Transverse colon (tissue), 4 donors: ENCODE measurements at regions not wholly inside any gene's neighbourhood (a gene's known extent, or its start where the extent isn't known, plus 50 kb on each side); places are given as distances from the start of the nearest gene placed in this dataset.

Source experiments
- DNase-seq: peaks from one replicate; pipeline ENCODE4 v3.0.0-alpha.2; 2019
- H3K27ac ChIP-seq, 4 donors: fragments of 200-600 bp; sonication (generic); 2 replicates each; pipeline ENCODE4 v1.5.1; 2016 to 2018; ENCODE audit warnings: inconsistent platforms in 4 of 4
- H3K27me3 ChIP-seq: fragments of 200-600 bp; sonication (generic); 2 replicates; pipeline ENCODE4 v1.5.1; 2017; ENCODE audit warnings: inconsistent platforms
- H3K36me3 ChIP-seq, 4 donors: fragments of 200-600 bp; sonication (generic); 2 replicates each; pipeline ENCODE4 v1.5.1; 2017 to 2019; ENCODE audit warnings: inconsistent platforms in 4 of 4
- H3K4me1 ChIP-seq, 4 donors: fragments of 200-600 bp; sonication (generic); 2 replicates each; pipeline ENCODE4 v1.5.1; 2017 to 2020; ENCODE audit warnings: inconsistent platforms in 4 of 4
- H3K4me3 ChIP-seq, 4 donors: fragments of 200-600 bp; sonication (generic); 1 replicate in 1 of 4; 2 replicates in 3 of 4; pipeline versions ENCODE4 v1.5.1 to v1.6.1; 2017 to 2019; ENCODE audit warnings: inconsistent platforms in 4 of 4
- H3K9me3 ChIP-seq, 2 donors: fragments of 200-600 bp; sonication (generic); 2 replicates each; pipeline ENCODE4 v1.5.1; 2017 to 2019; ENCODE audit warnings: inconsistent platforms in 2 of 2
- CTCF ChIP-seq, 5 experiments: fragments of 200-600 bp in 3 of 5; fragments of 450-650 bp in 2 of 5; sonication (generic) in 3 of 5; IDR thresholded peaks; 1 replicate in 2 of 5; 2 replicates in 3 of 5; pipeline ENCODE4 v1.5.1; 2016 to 2017; ENCODE audit warnings: antibody characterized with exemption in 5 of 5, inconsistent platforms in 3 of 5, mild to moderate bottlenecking in 2 of 5, moderate library complexity in 1 of 5
- EP300 ChIP-seq: sonication (generic); formaldehyde crosslinking; IDR thresholded peaks from one replicate; pipeline ENCODE4 v1.6.1; 2017; ENCODE audit warnings: antibody characterized with exemption, low read depth
- POLR2A ChIP-seq: fragments of 450-650 bp; IDR thresholded peaks from one replicate; pipeline ENCODE4 v1.6.1; 2016; ENCODE audit warnings: antibody characterized with exemption, mild to moderate bottlenecking, moderate library complexity
- POLR2AphosphoS5 ChIP-seq, 3 donors: sonication (generic); formaldehyde crosslinking; IDR thresholded peaks; one replicate each; pipeline ENCODE4 v1.6.1; 2016; ENCODE audit warnings: antibody characterized with exemption in 3 of 3
- WGBS, 2 donors: methylation state at CpG; one replicate each; pipeline ENCODE4 v1.1.5; 2018; ENCODE audit warnings: low coverage in 1 of 2; 5-methylcytosine and 5-hydroxymethylcytosine counted together
- in situ Hi-C, 4 donors: fragments of 200-750 bp; cut with MboI; loops; one replicate each; pipeline versions ENCODE4 v1.15.0 to v1.15.1; 2017; ENCODE audit warnings: low sequenced_read_pairs in 3 of 4, low pct_ligation_motif_present in 1 of 4, low pct_unique_long_range_greater_than_20kb in 1 of 4
- intact Hi-C: fragments of 100-400 bp; cut with DNase I; formaldehyde crosslinking; loops from one replicate; pipeline ENCODE4 v1.15.1; 2023; ENCODE audit warnings: low total_unique reads

GRCh38 chr10:80772596-80772995, 234.9 kb downstream of the SH2D4B start:
- in situ Hi-C loops: no loop called here
- no peak overlapping the region for H3K27ac ChIP-seq
- WGBS, 2 donors: 74% methylated on average over 3 of the region's 3 CpGs; no CpG with 5 or more reads in 1 of the 2 donors
- H3K4me3 ChIP-seq: no peak overlapping the region
- TF ChIP-seq EP300 (no peak), POLR2AphosphoS5 (IDR thresholded peaks at IDR 0.05) (no peak), CTCF (IDR thresholded peaks at IDR 0.05) (no peak), POLR2A (no peak)
- H3K9me3 ChIP-seq: no peaks in the 10 kb centered on the region
- no peaks in the 10 kb centered on the region for H3K27me3 ChIP-seq
- no peaks in the 10 kb centered on the region for H3K36me3 ChIP-seq
- intact Hi-C loops: no loop called here
- H3K4me1 ChIP-seq: no peaks in the 10 kb centered on the region
- DNase-seq: no peak

GRCh38 chr10:80784695-80785094, 247.0 kb downstream of the SH2D4B start:
- H3K36me3 ChIP-seq: no peaks in the 10 kb centered on the region
- H3K27me3 ChIP-seq: no peaks in the 10 kb centered on the region
- H3K9me3 ChIP-seq: no peaks in the 10 kb centered on the region
- 91 to 94% methylated on average over 2 of the region's 2 CpGs for WGBS, 2 donors
- no peak for TF ChIP-seq CTCF (IDR thresholded peaks at IDR 0.05)
- TF ChIP-seq EP300: no peak
- no peak for TF ChIP-seq POLR2AphosphoS5 (IDR thresholded peaks at IDR 0.05)
- no peak for TF ChIP-seq POLR2A
- no peaks in the 10 kb centered on the region for H3K4me1 ChIP-seq
- intact Hi-C loops: no loop called here
- no peak overlapping the region for H3K27ac ChIP-seq
- in situ Hi-C loops: no loop called here
- DNase-seq: no peak
- no peak overlapping the region for H3K4me3 ChIP-seq

DNA sequence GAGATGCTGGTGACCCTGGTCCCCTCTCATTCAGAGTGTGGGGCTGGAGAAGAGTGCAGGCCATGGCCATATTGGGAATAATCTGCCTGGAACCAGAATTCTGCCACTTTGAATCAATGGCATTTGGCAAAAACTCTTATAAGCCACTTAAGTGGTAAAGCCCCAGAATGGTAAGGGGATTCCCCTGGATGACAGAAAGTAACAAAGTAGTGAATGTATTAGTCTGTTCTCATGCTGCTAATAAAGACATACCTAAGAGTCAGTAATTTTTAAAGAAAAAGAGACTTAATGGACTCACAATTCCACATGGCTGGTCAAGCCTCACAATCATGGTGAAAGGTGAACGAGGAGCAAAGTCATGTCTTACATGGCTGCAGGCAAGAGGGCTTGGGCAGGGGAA, 248.6 kb downstream of the SH2D4B start:
- 53 to 100% methylated on average over 1 of the region's 1 CpG for WGBS, 2 donors
- Histone ChIP-seq H3K4me3 (no peak overlapping the region), H3K36me3 (no peaks in the 10 kb centered on the region), H3K4me1 (no peaks in the 10 kb centered on the region), H3K27me3 (no peaks in the 10 kb centered on the region), H3K27ac (no peak overlapping the region), H3K9me3 (no peaks in the 10 kb centered on the region)
- TF ChIP-seq CTCF (IDR thresholded peaks at IDR 0.05) (no peak), POLR2A (no peak), EP300 (no peak), POLR2AphosphoS5 (IDR thresholded peaks at IDR 0.05) (no peak)
- in situ Hi-C loops (no loop called here), intact Hi-C loops (no loop called here)
- DNase-seq: no peak

DNA sequence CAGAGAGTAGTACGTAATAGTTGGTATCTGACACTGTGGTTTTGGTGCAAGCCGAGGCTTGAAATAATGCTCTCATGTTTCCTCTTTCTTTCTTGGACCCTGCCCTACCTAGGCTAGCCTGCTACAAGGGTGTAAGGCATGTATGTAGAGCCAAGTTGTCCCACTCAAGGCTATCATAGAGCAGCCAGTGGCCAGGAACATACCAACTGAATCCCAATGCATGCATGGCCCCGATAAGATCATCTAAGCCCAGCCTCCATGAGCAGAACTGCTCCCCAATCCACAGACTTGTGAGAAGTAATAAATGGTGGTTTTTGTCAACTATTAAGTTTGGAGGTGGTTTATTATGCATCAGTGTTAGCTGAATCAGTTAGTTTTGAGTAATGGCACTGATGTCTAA, 250.2 kb downstream of the SH2D4B start:
- 83% methylated on average over 2 to 3 of the region's 3 CpGs for WGBS, 2 donors
- TF ChIP-seq EP300 (no peak), POLR2A (no peak), CTCF (IDR thresholded peaks at IDR 0.05) (no peak), POLR2AphosphoS5 (IDR thresholded peaks at IDR 0.05) (no peak)
- DNase-seq: no peak
- Histone ChIP-seq H3K27me3 (no peaks in the 10 kb centered on the region), H3K27ac (no peak overlapping the region), H3K36me3 (no peaks in the 10 kb centered on the region), H3K9me3 (no peaks in the 10 kb centered on the region), H3K4me3 (no peak overlapping the region), H3K4me1 (no peaks in the 10 kb centered on the region)
- intact Hi-C loops: no loop called here
- in situ Hi-C loops: no loop called here
